HL-60/S4 (cell line): ENCODE measurements at regions not wholly inside any gene's neighbourhood (a gene's known extent, or its start where the extent isn't known, plus 50 kb on each side); places are given as distances from the start of the nearest gene placed in this dataset.

Experiments used
- in situ Hi-C: fragments of 300-500 bp; cut with MboI; formaldehyde crosslinking; loops from 2 replicates; pipeline ENCODE4 v1.14.3; 2022; ENCODE audit warnings: low sequenced_read_pairs

DNA sequence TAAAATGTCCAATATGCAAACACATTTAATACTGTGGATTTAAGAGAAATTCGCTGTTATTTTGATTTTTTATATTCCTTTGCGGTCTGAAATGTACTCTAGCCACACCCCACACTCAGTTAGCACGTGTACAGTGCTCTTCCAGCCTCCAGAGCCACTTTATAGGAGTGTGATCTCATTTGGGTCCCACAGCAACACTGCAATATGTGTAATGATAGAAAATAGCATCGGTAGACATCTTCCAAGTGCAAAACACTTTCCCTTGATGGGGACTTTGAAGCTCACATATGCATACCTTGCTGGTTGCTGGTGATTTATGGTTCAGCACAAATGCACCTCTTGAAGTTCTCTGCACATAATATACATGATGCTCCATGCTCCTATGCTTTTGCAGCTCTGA, 148.3 kb downstream of the GAS1 start:
- in situ Hi-C loops, result no loop called here

DNA sequence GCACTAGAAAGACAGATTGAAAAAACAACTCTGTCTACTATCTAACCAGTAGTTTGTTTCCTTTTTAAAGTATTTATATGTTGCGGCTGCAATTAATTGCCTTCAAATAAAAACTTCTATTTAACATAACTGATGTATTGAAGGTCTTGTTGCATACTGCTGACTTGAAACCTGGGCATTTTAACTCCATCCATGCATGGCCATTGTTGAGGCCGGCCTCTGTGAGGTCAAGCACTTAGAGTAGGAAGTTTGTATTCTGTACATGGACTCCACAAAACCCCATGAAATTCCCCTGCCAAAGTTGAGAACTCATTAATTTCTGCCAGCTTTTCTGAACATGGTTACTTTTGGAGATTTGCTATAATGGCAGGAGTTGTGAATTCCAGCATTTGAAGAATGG, 150.6 kb downstream of the GAS1 start:
- in situ Hi-C loops, result no loop called here

DNA sequence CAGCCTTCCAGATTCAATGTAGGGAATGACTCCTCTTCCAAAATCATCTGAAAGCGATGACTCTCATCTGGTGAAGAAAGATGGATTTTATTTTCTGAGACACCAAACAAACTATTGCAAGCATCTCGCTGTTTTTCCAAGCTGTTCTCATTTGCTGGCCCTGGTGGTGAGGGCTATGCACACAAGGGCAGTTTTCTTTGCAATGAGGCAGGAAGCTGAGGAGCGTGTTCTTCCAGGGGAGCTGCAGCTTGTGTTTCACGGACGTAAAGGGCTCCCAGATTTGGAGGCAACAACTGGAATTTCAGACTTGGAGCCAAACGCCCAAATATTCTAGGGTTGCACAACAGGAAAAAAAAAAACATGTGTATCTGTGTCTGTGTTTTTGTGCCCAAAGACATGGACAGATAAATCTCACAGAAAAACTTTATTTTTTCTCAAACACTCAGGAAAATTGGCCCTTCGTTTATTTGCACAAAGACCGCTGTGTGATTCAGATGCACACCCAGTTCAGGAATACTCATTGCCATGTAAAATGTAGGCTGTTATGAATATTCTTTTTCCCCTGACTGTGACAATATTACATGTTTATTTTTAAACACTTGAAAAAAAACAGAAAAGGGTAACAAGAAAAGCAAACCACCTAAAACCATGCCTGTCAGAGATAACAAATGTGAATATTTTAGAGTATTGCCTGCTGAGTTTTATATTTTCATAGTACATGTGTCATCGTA, 151.3 kb downstream of the GAS1 start:
- in situ Hi-C loops, result no loop called here

DNA sequence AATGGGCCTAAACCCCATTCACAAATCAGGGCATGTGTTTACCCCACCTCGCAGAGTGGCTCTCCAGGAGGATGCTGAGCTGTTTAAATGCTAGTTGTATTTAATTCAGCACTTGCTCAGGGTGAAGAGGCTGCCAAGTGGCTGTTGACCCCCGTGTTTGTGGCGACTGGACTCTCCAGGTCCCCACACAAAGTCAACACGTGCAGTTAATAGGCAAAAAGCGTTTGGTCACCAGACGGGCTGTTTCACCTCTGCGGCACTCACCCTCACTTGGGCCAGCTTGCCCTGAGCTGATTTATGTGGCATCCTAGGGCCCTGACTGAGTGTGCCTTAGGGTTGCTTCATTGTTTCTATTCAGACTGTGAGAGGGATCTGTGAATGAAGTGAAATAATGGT, 152.3 kb downstream of the GAS1 start:
- in situ Hi-C loops, result no loop called here

DNA sequence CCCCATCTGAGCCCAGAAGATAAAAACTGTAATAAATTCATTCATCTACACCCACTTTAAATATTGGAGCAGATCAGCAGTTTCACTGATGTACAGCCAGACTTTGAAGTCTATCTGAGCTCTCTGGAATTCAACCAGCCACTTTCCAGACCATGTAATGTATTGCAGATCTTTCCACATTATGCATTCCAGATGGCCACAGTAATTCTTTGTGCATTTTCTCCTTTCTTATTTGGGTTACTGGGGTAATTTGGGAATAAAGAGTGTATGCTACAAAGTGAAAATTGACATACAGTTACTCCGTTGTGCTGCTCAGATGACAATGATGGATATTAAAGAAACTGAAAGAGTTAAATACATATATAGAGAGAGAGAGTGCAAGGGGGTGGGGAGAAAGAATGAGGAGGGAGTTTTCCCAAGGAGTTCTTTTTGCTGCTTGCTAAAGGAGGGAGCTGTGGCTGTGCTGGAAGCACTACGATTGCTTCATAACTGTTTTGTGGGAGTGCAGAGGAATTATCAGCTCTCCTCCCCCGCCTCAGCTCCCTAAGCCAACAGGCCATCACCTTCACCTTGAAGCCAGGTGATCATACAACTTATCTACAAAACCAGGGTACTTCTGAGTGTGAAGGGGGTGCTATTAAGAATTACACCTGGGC, 152.8 kb downstream of the GAS1 start:
- in situ Hi-C loops, result no loop called here

DNA sequence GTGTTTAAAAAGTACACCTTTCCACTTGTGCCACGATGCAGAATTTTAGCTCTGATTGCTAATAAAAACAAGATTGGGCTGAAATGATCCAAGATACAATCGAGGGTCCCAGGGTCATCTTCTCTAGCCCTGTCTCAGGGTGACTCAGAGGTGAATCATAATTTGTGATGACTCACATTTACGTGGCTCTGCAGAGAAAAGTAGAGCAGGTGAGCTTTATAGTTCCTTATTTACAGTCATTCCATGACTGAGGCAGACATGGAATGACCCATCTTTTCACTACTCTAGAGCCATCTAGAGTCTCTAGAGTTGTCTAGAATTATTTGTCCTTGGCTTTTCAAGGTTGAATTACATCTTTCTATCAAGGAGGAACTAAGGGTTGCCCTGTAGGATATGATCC, 155.2 kb downstream of the GAS1 start:
- in situ Hi-C loops, result no loop called here

DNA sequence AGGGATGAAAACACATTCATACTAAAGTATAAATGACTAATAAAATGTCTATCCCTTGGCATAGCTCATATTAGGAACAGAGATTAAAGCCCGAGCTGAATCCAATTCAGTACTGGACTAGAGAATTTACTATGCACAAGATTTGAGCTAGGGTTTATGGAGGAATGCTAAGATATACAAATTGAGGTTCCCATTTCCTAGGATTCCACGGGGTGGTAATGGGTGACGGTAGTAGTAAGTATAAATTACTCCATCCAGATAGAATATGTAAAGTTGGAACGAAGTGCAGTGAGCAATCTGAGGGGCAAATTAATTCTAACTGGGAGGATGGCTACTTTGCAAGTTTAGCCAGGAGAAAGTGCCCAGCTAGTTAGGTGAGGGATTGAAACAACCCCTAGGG, 156.5 kb downstream of the GAS1 start:
- in situ Hi-C loops, result no loop called here

DNA sequence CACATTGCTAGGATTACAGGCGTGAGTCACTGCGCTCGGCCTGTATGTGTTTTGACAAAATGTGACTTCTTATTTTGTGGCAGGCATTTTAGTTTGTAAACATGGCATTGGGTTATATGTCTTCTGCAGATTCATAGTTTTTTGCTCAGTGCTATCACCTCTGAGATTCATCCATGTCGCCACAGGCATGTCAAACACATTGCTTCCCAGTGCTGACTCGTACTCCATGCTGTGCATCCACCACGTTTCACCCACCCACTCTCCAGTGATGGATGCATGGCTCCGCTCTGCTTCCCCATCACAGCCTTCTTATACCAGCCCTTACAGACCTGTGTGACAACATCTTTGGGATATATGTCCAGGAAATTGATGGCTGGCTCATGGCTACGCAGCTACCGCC, 158.8 kb downstream of the GAS1 start:
- in situ Hi-C loops, result no loop called here

DNA sequence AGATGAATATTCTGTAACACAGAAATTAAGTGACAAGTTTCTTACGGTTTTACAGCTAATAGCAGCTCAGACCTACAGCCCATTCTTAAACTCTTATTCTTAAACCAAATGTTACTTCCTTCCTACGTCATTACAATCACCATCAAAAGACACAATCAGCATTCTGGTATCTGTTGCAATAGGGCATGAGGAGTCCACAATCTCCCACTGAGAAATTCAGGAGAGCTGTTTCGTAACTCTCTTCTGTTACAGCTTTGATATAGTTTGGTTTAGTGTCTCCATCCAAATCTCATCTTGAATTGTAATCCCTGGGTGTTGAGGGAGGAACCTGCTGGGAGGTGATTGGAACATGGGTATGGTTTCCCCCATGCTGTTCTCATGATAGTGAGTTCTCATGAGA, 163.4 kb downstream of the GAS1 start:
- in situ Hi-C loops, result no loop called here

DNA sequence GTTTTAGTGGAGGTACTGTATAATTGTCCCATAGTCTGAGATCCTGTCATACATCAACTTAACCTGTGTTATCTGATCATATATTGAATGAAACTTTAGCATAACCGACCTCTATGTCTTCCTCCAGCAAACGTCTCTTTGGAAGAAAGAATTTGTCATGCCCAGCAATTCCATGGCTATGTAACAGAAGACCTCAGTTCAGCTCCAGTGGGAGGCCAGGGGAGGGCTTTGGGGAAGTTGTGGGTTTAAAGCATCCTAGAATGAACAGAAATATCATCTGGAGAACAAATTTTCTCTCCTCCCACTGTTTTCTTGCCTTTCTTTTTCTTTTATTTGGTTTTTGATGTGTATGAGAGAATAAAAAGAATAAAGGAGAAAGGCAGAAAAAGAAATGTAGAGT, 164.5 kb downstream of the GAS1 start:
- in situ Hi-C loops, result no loop called here

DNA sequence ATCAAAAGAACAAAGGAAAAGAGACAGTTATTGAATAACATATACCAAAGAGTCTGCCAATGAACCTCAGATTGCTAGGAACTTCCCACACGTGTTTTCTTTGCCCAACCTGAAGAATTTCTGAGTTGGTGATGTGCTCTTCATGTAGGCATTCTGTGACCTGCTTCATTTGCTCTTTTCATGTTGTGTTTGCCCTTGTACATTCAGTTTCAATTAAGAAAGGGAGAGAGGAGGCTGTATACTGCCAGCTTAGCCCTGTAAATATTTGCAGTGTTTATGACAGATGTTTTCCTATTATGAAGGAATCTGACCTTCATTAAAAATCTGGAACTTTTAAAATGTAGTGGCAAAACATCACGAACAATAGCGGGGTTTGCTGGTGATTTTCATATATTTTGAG, 168.5 kb downstream of the GAS1 start:
- in situ Hi-C loops, result no loop called here

DNA sequence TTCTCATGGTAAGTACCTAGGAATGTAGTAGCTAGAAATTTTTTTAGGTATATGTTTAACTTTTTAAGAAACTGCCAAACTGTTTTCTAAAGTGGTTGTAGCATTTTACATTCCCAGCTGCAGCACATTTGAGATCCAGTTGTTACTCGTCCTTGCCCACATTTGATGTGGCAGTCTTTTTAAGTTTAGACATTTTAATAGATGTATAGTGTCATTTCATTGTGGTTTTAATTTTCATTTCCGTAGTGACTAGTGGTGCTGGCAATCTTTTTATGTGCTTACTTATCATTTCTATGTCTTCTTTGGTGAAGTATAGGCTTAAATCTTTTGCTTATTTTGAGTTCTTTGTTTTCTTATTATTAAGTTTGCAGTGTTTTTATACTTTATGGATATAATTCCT, 171.6 kb downstream of the GAS1 start:
- in situ Hi-C loops, result no loop called here

DNA sequence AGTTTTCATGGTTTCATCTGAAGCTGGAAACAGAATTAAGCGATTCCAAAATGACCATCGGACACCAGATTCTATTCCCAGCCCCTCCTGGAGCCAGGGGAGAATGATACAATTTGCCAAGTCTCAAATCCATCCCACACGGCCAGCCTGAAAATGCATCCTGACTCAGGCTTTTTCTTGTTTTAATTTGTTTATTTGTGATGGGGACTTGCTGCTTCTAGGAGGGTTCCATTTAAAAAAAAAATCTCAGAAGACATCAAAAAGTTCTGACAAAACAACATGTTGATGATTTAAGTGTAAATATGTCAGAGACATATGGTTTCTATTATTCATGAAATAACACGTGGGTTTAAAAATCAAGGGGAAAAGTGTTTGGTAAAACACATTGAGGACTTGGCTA, 173.2 kb downstream of the GAS1 start:
- in situ Hi-C loops, result no loop called here

DNA sequence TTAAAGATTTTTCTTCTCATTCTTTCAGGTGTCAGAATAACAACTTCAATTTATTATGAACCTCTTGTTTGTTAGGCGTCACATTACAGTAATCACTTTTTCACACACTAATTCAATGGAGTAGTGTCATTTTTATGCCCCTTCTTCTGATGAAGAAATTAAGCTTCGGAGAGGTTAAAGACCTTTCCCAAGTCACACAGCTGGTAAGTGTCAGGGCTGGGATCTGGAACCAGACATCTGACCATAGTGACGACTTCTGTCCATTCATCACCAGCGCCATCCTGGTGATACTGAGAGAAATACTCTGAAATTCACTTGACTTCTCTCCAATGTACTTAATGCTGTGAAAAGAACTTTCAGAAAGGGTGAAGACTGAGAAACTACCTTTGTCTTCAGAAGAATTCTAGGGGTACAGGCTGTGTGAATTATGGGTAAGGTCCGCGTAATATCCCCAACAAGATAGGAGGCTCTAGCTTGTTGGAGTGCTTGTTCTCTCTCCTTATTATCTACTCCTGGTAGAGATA, 173.8 kb downstream of the GAS1 start:
- in situ Hi-C loops, result no loop called here

DNA sequence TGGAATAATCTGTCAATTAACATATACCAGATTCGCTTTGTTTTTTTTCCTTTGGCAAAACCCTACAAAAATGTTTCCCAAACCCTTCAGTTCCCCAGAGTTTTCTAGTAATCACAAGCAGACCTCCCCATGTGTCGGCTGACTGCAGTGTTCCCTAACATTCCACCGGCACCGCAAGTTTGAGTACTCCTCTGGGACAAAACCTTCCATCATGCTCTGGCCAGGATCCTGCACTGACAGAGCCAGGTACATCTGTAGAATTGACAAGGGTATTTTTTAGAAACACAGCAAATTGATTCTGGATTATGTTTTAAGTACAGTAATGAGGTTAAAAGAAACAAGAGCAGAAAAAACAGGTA, 174.7 kb downstream of the GAS1 start:
- in situ Hi-C loops, result no loop called here

DNA sequence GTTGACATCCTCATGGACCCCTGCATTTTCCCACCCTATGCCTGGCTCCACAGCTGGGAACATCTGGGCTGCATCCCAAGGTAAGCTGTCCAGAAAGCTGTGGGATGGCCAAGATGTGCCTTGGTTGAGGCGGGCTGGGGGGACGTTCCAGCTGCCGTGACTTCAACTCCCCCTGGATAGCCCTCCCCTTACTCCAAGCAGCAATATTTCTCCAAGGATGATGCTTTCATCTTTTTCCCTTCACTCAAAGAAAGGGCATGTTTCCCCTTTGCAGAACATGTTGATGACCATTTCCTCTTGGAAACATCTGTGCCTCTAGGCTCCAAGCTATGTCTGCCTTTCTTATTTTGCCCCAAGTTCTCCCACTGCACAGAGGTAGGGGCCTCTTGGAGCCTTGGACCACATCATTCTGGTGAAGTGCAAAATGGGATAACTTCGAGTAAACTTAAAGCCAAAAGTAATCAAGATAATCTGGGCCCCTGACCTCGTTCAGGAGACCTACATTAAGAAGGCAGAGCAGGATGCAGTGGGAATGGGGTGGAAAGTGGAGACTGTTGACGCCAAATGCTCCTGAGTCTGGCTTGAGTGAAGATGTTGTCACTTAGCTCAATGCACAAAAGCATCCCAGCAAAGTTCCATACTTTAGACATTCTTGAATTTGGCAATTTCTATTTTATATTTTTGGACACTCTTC, 175.2 kb downstream of the GAS1 start:
- in situ Hi-C loops, result no loop called here

DNA sequence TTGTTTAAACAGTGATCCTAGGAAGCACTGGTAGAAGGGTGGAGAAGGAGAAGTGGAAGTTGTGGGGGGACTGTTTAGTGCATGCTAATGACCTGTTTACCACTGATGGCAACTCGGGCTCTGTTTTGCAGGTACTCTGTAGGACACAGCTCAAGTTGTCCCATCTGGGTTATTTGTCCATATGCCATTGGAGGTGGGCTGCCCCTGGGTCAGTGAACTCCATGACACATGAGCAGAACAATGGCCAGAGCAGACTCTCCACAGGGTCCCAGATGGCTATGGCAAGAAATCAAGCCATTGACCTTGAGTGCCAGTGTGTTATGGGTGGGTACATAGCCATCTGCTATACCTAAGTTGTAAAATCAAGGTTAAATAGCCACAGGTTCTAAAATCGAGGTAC, 175.9 kb downstream of the GAS1 start:
- in situ Hi-C loops, result no loop called here

DNA sequence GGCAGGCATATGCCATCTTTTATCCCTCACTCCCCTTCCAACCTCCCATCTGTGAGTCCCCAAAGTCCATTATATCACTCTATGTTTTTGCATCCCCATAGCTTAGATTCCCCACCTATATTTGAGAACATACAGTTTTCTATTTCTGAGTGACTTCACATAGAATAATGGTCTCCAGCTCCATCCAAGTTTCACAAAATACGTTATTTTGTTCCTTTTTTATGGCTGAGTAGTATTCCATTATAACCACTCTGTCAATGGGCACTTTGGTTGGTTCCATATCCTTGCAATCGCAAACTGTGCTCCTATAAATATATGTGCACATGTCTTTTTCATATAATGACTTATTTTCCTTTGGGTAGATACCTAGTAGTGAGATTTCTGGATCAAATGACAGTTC, 178.6 kb downstream of the GAS1 start:
- in situ Hi-C loops, result no loop called here

DNA sequence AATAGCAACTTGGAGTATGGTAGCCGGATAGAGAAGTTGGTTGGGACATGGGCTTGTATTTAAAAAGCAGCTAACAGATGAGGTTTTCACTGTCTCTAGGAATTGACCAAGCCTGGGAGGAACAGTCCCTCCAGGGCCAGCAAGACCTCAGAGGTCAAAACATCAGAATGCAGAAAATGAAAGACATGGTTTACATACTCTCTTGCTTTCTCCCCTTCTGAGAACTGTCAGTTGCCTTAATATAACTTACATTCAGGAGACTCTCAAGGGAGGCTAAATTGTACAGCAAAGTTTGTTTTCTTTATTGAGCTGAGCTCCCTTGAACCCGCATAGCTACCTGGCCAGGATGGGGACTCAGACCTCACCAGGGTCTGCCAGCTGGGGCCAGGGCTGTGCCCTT, 179.3 kb downstream of the GAS1 start:
- in situ Hi-C loops, result no loop called here

DNA sequence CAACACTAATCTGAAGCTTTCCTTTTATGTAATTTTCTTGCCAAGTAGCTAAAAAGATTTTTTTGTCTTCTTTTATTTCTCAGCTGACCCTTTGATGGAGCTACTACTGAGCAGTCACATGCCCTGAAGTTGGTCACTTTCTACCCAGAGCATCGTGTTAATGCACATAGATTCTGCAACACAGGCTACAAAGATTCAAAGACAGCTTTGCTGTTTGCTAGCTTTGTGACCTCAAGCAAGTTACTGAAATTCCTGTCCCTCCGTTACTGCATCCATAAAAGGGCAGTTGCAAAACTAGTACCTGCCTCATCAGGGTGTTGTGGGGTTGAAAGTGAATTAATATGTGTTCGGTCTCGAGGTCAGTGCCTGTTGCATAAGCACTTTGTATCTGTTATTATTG, 179.9 kb downstream of the GAS1 start:
- in situ Hi-C loops, result no loop called here

DNA sequence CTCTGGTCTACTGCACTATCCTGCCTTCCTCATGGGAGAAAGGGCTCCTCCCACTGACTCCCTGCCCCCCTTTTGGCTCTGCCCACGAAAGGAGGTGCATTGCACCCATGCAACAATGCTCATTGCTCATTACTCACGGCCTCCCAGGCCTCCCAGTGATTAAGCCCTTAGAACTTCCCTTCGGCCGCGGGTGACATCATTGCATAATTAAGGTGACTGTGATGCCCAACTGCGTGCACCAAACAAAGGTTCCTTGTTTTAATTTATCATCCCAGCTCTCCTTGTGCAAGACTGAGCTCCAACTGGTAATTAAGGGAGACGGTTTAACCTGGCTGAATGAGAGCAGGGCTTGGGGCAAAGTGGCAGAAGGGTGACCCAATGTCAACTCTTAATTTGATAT, 180.4 kb downstream of the GAS1 start:
- in situ Hi-C loops, result no loop called here

DNA sequence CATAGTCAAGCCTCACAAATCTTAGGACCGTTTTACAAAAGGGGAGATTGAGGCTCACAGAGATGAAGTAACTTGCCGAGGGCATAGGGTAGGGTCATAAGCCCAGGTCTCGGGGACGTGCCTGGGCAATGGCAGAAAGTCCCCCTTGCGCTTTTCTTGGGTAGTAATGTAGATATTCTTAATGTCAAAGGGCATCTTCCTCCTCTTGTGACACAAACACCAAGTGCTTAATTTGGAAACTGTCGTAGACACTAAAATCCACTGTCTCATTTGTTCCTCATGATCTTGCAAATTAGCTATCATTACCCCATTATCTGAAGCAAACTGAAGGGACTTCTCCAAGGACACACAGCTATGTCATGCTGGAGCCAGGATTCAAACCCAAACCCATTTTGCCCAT, 180.8 kb downstream of the GAS1 start:
- in situ Hi-C loops, result no loop called here
